ENCODE measurements at regions not wholly inside any gene's neighbourhood (a gene's known extent, or its start where the extent isn't known, plus 50 kb on each side); places are given as distances from the start of the nearest gene placed in this dataset.

- Histone ChIP-seq H4K20me1 (ENCODE audit: insufficient read depth, poor library complexity, severe bottlenecking) (no peaks in the 10 kb centered on the region), H3K79me2 (no peaks in the 10 kb centered on the region), H3K36me3 (replicated peaks; ENCODE audit: insufficient read depth, low read depth) (no peaks in the 10 kb centered on the region), H3K9me2 (replicated peaks; ENCODE audit: insufficient read depth) (no peaks in the 10 kb centered on the region), H3K4me1 (ENCODE audit: insufficient read depth) (no peaks in the 10 kb centered on the region), H3K9me3 (ENCODE audit: low read depth) (no peaks in the 10 kb centered on the region), H3K27me3 (no peaks in the 10 kb centered on the region), H3K4me3 (no peak overlapping the region), H3K4me2 (no peak overlapping the region), H2AFZ (no peak overlapping the region), H3K27ac (no peak overlapping the region)
- TF ChIP-seq CTCF (IDR thresholded peaks at IDR 0.05; ENCODE audit: poor library complexity) (no peak), EZH2phosphoT487 (IDR thresholded peaks at IDR 0.05; ENCODE audit: low read depth, severe bottlenecking, unreplicated experiment) (no peak), EZH2 (IDR thresholded peaks at IDR 0.05; ENCODE audit: borderline replicate concordance) (no peak)
- 78% methylated on average over 3 of the region's 3 CpGs for WGBS (ENCODE audit: low lambda C conversion rate, missing lambda C conversion rate)
- no peak for DNase-seq (ENCODE audit: low spot score)
These were observed 392.3 kb downstream of the CETN3 start for GRCh38 chr5:90017239-90017638.

GRCh38 chr5:90015584-90016018 is 394.0 kb downstream of the CETN3 start:
- Histone ChIP-seq H3K4me1 (ENCODE audit: insufficient read depth) (no peaks in the 10 kb centered on the region), H3K36me3 (replicated peaks; ENCODE audit: insufficient read depth, low read depth) (no peaks in the 10 kb centered on the region), H3K9me2 (replicated peaks; ENCODE audit: insufficient read depth) (no peaks in the 10 kb centered on the region), H2AFZ (no peak overlapping the region), H3K27me3 (no peaks in the 10 kb centered on the region), H3K4me2 (peak overlapping the region; percentile 9), H4K20me1 (ENCODE audit: insufficient read depth, poor library complexity, severe bottlenecking) (no peaks in the 10 kb centered on the region), H3K9me3 (ENCODE audit: low read depth) (no peaks in the 10 kb centered on the region), H3K79me2 (no peaks in the 10 kb centered on the region), H3K4me3 (no peak overlapping the region), H3K27ac (no peak overlapping the region)
- TF ChIP-seq EZH2 (IDR thresholded peaks at IDR 0.05; ENCODE audit: borderline replicate concordance) (no peak), EZH2phosphoT487 (IDR thresholded peaks at IDR 0.05; ENCODE audit: low read depth, severe bottlenecking, unreplicated experiment) (no peak), CTCF (IDR thresholded peaks at IDR 0.05; ENCODE audit: poor library complexity) (no peak)
- 19% methylated on average over 3 of the region's 3 CpGs for WGBS (ENCODE audit: low lambda C conversion rate, missing lambda C conversion rate)
- DNase-seq (ENCODE audit: low spot score) = peak; percentile 7

- Histone ChIP-seq H3K36me3 (replicated peaks; ENCODE audit: insufficient read depth, low read depth) (no peaks in the 10 kb centered on the region), H3K27me3 (no peaks in the 10 kb centered on the region), H2AFZ (no peak overlapping the region), H3K9me3 (ENCODE audit: low read depth) (no peaks in the 10 kb centered on the region), H3K27ac (no peak overlapping the region), H3K4me3 (no peak overlapping the region), H3K4me1 (ENCODE audit: insufficient read depth) (no peaks in the 10 kb centered on the region), H4K20me1 (ENCODE audit: insufficient read depth, poor library complexity, severe bottlenecking) (no peaks in the 10 kb centered on the region), H3K9me2 (replicated peaks; ENCODE audit: insufficient read depth) (no peaks in the 10 kb centered on the region), H3K4me2 (no peak overlapping the region), H3K79me2 (no peaks in the 10 kb centered on the region)
- DNase-seq (ENCODE audit: low spot score) = no peak
- TF ChIP-seq EZH2 (IDR thresholded peaks at IDR 0.05; ENCODE audit: borderline replicate concordance) (no peak), EZH2phosphoT487 (IDR thresholded peaks at IDR 0.05; ENCODE audit: low read depth, severe bottlenecking, unreplicated experiment) (no peak), CTCF (IDR thresholded peaks at IDR 0.05; ENCODE audit: poor library complexity) (no peak)
These were observed 395.1 kb downstream of the CETN3 start for GRCh38 chr5:90014420-90014819.

DNA sequence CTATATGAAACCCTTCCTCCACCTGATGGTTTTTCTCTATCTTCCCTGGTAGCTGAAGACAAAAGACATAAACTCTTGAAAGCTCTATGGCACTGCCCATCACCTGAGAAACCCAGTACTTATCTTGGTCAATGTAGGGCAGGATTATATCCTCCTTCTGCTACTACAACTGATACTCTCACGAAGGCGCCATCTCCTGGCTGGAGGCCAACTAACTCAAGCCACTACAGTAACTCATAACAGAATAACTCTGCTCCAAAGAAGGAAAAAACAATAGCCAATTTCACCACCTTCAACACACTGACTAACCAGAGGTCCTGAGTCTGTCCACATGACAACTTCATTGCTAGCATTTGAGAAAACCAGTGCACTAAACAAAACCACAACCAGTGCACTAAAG is 409.2 kb downstream of the CETN3 start:
- H3K4me2 ChIP-seq = no peak overlapping the region
- no peaks in the 10 kb centered on the region for H3K36me3 ChIP-seq (replicated peaks; ENCODE audit: insufficient read depth, low read depth)
- TF ChIP-seq EZH2 (IDR thresholded peaks at IDR 0.05; ENCODE audit: borderline replicate concordance) (no peak), EZH2phosphoT487 (IDR thresholded peaks at IDR 0.05; ENCODE audit: low read depth, severe bottlenecking, unreplicated experiment) (no peak), CTCF (IDR thresholded peaks at IDR 0.05; ENCODE audit: poor library complexity) (no peak)
- 100% methylated on average over 2 of the region's 2 CpGs for WGBS (ENCODE audit: low lambda C conversion rate, missing lambda C conversion rate)
- H3K4me3 ChIP-seq = no peak overlapping the region
- H3K4me1 ChIP-seq (ENCODE audit: insufficient read depth) = peaks cover 4% of the 10 kb centered on the region
- H3K27me3 ChIP-seq = no peaks in the 10 kb centered on the region
- no peak overlapping the region for H3K27ac ChIP-seq
- no peaks in the 10 kb centered on the region for H3K79me2 ChIP-seq
- DNase-seq (ENCODE audit: low spot score) = no peak
- H3K9me2 ChIP-seq (replicated peaks; ENCODE audit: insufficient read depth) = no peaks in the 10 kb centered on the region
- H2AFZ ChIP-seq = no peak overlapping the region
- no peaks in the 10 kb centered on the region for H3K9me3 ChIP-seq (ENCODE audit: low read depth)
- H4K20me1 ChIP-seq (ENCODE audit: insufficient read depth, poor library complexity, severe bottlenecking) = no peaks in the 10 kb centered on the region
